K562 (cell line): ENCODE measurements at regions not wholly inside any gene's neighbourhood (a gene's known extent, or its start where the extent isn't known, plus 50 kb on each side); places are given as distances from the start of the nearest gene placed in this dataset.
A peak's percentile ranks its signal among the peaks of the same experiment; 100 is the strongest.

ENCODE experiments used
- ATAC-seq: fragments of 200-7000 bp; cut with Tn5 transposase; 3 replicates; pipeline ENCODE4 v1.9.1; 2020; ENCODE audit warnings: moderate library complexity
- BruUV-seq: library from RNA; stranded (reverse); fragments of 400-500 nt; replicated peaks from 2 replicates; lab custom pipeline; 2021; lab: Mats Ljungman, UMichigan
- CTCF ChIA-PET: fragments of 300-600 bp; formaldehyde crosslinking; extraction: SDS; loops from one replicate; lab custom pipeline; 2021; ENCODE audit warnings: low intra/inter-chr PET ratio; lab: Yijun Ruan, JAX
- POLR2A ChIA-PET: fragments of 300-600, 350-650 bp; sonication (Branson Sonifier 250); formaldehyde crosslinking; extraction: SDS; loops from one replicate; lab custom pipeline; 2021; ENCODE audit warnings: antibody characterized with exemption, inconsistent platforms; lab: Yijun Ruan, JAX
- DNase-seq, 4 experiments: peaks; one replicate each; pipeline versions ENCODE4 v3.0.0 to v3.0.0-alpha.2; 2011 to 2018; ENCODE audit warnings: low spot score in 3 of 4, mixed read lengths in 3 of 4; ENCODE audit errors: extremely low read depth in 1 of 4
- FAIRE-seq: peaks from 2 replicates; lab custom pipeline; 2011; peaks lifted over from hg19 to GRCh38; lab: Jason Lieb, UNC
- H2AFZ ChIP-seq: 2 replicates; pipeline ENCODE4 v1.6.0; 2011; ENCODE audit warnings: low read depth, low read length, control low read depth, inconsistent platforms
- H3K27ac ChIP-seq: fragments of 200-600 bp; 3 replicates; pipeline ENCODE4 v1.8.0; 2011; ENCODE audit warnings: low read depth, mild to moderate bottlenecking, control low read depth, inconsistent platforms, low read length, moderate library complexity, mixed read lengths; ENCODE audit errors: extremely low read depth
- H3K27me3 ChIP-seq, 2 experiments: fragments of 300-600 bp in 1 of 2; 2 replicates in 1 of 2; 3 replicates in 1 of 2; pipeline versions ENCODE4 v1.6.0 to v1.8.0; 2011; ENCODE audit warnings: inconsistent platforms in 2 of 2, low read length in 2 of 2, mild to moderate bottlenecking in 1 of 2, mixed read lengths in 1 of 2, moderate library complexity in 1 of 2; ENCODE audit not compliant: control insufficient read depth in 2 of 2, insufficient read depth in 2 of 2
- H3K36me3 ChIP-seq: fragments of 300-600 bp; 3 replicates; pipeline ENCODE4 v1.8.0; 2011; ENCODE audit warnings: mild to moderate bottlenecking, low read length, inconsistent platforms; ENCODE audit not compliant: control insufficient read depth, insufficient read depth
- H3K4me1 ChIP-seq, 2 experiments: fragments of 200-600 bp in 1 of 2; replicated peaks in 1 of 2; 2 replicates in 1 of 2; 3 replicates in 1 of 2; pipeline versions ENCODE4 v1.5.1 to v1.8.0; 2011; ENCODE audit warnings: inconsistent platforms in 2 of 2, low read length in 2 of 2, mild to moderate bottlenecking in 1 of 2, mixed read lengths in 1 of 2, moderate library complexity in 1 of 2; ENCODE audit not compliant: control insufficient read depth in 2 of 2, insufficient read depth in 2 of 2
- H3K4me2 ChIP-seq: 2 replicates; pipeline ENCODE4 v1.6.1; 2011; ENCODE audit warnings: low read length, control low read depth, inconsistent platforms, mixed read lengths; ENCODE audit not compliant: insufficient read depth
- H3K4me3 ChIP-seq: fragments of 200-600 bp; sonication (generic), shearing (Covaris generic); 2 replicates; pipeline ENCODE4 v1.5.1; 2016; ENCODE audit warnings: control low read depth, inconsistent platforms
- H3K79me2 ChIP-seq: fragments of 200-600 bp; 3 replicates; pipeline ENCODE4 v1.8.0; 2011; ENCODE audit warnings: low read length, inconsistent platforms; ENCODE audit not compliant: control insufficient read depth, insufficient read depth
- H3K9ac ChIP-seq, 2 experiments: 2 replicates each; pipeline versions ENCODE4 v1.6.0 to v1.6.1; 2011; ENCODE audit warnings: low read depth in 2 of 2, low read length in 2 of 2, control low read depth in 1 of 2, inconsistent platforms in 1 of 2, mild to moderate bottlenecking in 1 of 2, mixed read lengths in 1 of 2; ENCODE audit not compliant: insufficient read depth in 1 of 2
- H3K9me1 ChIP-seq: one replicate; pipeline ENCODE4 v1.6.0; 2011; ENCODE audit warnings: inconsistent platforms, mild to moderate bottlenecking, low read length, moderate library complexity; ENCODE audit not compliant: control insufficient read depth, insufficient read depth
- H3K9me3 ChIP-seq: replicated peaks from 2 replicates; pipeline ENCODE4 v1.5.1; 2011; ENCODE audit warnings: low read depth, low read length, inconsistent platforms; ENCODE audit not compliant: control insufficient read depth, insufficient read depth
- H4K20me1 ChIP-seq: replicated peaks from 2 replicates; pipeline ENCODE4 v1.6.1; 2011; ENCODE audit warnings: low read length, inconsistent platforms, mixed read lengths; ENCODE audit not compliant: control insufficient read depth, insufficient read depth
- BDP1 ChIP-seq: IDR thresholded peaks from 3 replicates; pipeline ENCODE4 v1.6.1; 2011; ENCODE audit not compliant: insufficient read length, insufficient read depth
- CBX3 ChIP-seq, 2 experiments: IDR thresholded peaks; 1 replicate in 1 of 2; 2 replicates in 1 of 2; pipeline ENCODE4 v1.6.1; 2012; ENCODE audit warnings: inconsistent platforms in 2 of 2, low read length in 2 of 2, borderline replicate concordance in 1 of 2, control low read depth in 1 of 2
- CEBPB ChIP-seq: fragments of 450-650 bp; IDR thresholded peaks from 2 replicates; pipeline ENCODE4 v1.6.1; 2016; ENCODE audit warnings: missing genetic modification characterization, missing compliant biosample characterization
- LCOR ChIP-seq: sonication (generic); formaldehyde crosslinking; IDR thresholded peaks from 2 replicates; pipeline ENCODE4 v1.8.0; 2022; ENCODE audit warnings: mild to moderate bottlenecking, missing genetic modification reagents
- MAZ ChIP-seq, 2 experiments: fragments of 450-650 bp in 1 of 2; sonication (generic) in 1 of 2; formaldehyde crosslinking; IDR thresholded peaks in 1 of 2; conservative IDR thresholded peaks in 1 of 2; 2 replicates each; pipeline versions ENCODE4 v1.4.0 to v1.5.0; 2020; ENCODE audit warnings: mild to moderate bottlenecking in 1 of 2, missing genetic modification reagents in 1 of 2
- MCM2 ChIP-seq: fragments of 450-650 bp; IDR thresholded peaks from 2 replicates; pipeline ENCODE4 v1.6.1; 2017; ENCODE audit warnings: low read depth, mild to moderate bottlenecking
- MCM3 ChIP-seq: fragments of 450-650 bp; IDR thresholded peaks from 2 replicates; pipeline ENCODE4 v1.6.1; 2016
- MYBL2 ChIP-seq, 2 experiments: fragments of 450-650 bp in 1 of 2; sonication (generic) in 1 of 2; formaldehyde crosslinking in 1 of 2; IDR thresholded peaks; 2 replicates each; pipeline versions ENCODE4 v1.6.1 to v1.8.1; 2017 to 2022; ENCODE audit warnings: borderline replicate concordance in 1 of 2, inconsistent platforms in 1 of 2, low read depth in 1 of 2, mild to moderate bottlenecking in 1 of 2, missing genetic modification reagents in 1 of 2, moderate library complexity in 1 of 2
- NR1H2 ChIP-seq: sonication (generic); formaldehyde crosslinking; IDR thresholded peaks from 2 replicates; pipeline ENCODE4 v1.4.0; 2020; ENCODE audit warnings: mild to moderate bottlenecking, missing genetic modification reagents
- PTBP1 ChIP-seq: fragments of 200-400 bp; formaldehyde crosslinking; IDR thresholded peaks from 2 replicates; pipeline ENCODE4 v1.6.1; 2017; ENCODE audit warnings: low read depth, low read length
- RBM22 ChIP-seq: fragments of 200-400 bp; formaldehyde crosslinking; IDR thresholded peaks from 2 replicates; pipeline ENCODE4 v1.6.1; 2018; ENCODE audit warnings: low read length, low read depth; ENCODE audit not compliant: poor library complexity, severe bottlenecking
- SMARCA4 ChIP-seq: fragments of 450-650 bp; IDR thresholded peaks from 2 replicates; pipeline ENCODE4 v1.6.1; 2016
- SPI1 ChIP-seq: IDR thresholded peaks from 2 replicates; pipeline ENCODE4 v1.6.1; 2011; ENCODE audit warnings: low read depth, low read length, control low read depth, borderline replicate concordance
- WGBS: fragments of 100-300 bp; shearing (Covaris generic); methylation state at CpG from one replicate; pipeline ENCODE4 v1.1.6; 2016; ENCODE audit warnings: low coverage, mixed read lengths; ENCODE audit not compliant: insufficient coverage; ENCODE audit errors: missing lambda C conversion rate; 5-methylcytosine and 5-hydroxymethylcytosine counted together
- in situ Hi-C: fragments of 300-500 bp; cut with MboI; formaldehyde crosslinking; loops from 4 replicates; pipeline ENCODE4 v1.15.0; 2018; ENCODE audit warnings: inconsistent platforms, mixed read lengths
- intact Hi-C: fragments of 100-400 bp; cut with micrococcal nuclease; formaldehyde crosslinking; loops from 2 replicates; pipeline ENCODE4 v1.14.2; 2022
- TF ChIP-seq, protein P1 (sequence below): IDR thresholded peaks from 2 replicates; pipeline ENCODE4 v1.6.1; 2012; ENCODE audit warnings: low read depth, low read length, improper control_type of control experiment, borderline replicate concordance
- TF ChIP-seq, protein P2 (sequence below): fragments of 250-450 bp; sonication (Bioruptor Pico); IDR thresholded peaks from 2 replicates; pipeline ENCODE4 v1.9.0; 2021; ENCODE audit warnings: mild to moderate bottlenecking, inconsistent platforms
- TF ChIP-seq, protein P3 (sequence below): fragments of 250-450 bp; sonication (Bioruptor Pico); IDR thresholded peaks from 2 replicates; pipeline ENCODE4 v1.5.0; 2020; ENCODE audit warnings: mild to moderate bottlenecking, borderline replicate concordance

DNA sequence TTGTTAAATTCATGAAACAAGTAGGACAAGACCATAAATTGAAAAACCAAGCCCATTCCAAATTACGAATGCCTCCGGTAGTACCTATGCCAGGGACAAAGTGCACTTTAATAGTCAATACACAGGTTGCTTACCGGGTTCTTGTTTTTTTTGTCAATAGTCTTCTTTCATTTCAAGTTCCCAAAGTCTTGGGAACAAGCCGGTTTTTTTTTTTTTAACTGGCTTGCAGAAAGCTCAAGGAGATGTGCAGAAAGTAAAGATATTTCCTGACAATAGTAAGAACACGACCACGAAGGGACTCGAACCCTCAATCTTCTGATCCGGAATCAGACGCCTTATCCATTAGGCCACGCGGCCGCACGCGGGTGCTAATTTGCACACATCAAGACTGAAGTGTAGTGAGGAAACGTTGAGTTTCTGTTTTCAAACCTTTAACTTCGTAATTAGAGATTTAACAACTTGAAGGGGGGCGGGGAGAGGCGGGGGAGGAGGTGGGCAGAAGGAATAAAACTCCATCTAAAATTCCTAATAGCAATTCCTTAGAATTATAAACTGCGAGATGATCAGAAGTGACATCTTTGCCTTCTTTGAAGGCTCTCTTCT, 181.0 kb downstream of the TRIM27 start:
- H3K79me2 ChIP-seq = no peaks in the 10 kb centered on the region
- no peaks in the 10 kb centered on the region for H3K9me1 ChIP-seq
- no TSS peak for BruUV-seq
- DNase-seq (peak; percentile 44 to 97 (median 56)), FAIRE-seq (peak; percentile 61), ATAC-seq (peak; percentile 61)
- no peaks in the 10 kb centered on the region for H3K9me3 ChIP-seq
- H3K27me3 ChIP-seq = no peaks in the 10 kb centered on the region
- H3K9ac ChIP-seq = peak overlapping the region in 1 of 2 experiments; percentile 78; a peak in 2 of 4 replicates
- no peaks in the 10 kb centered on the region for H4K20me1 ChIP-seq
- in situ Hi-C loops (no loop called here), intact Hi-C loops (loop anchor here (2.0 to 10.0 kb wide), 3 partner anchors 14 to 908 kb away; a partner anchor contains a TSS)
- peak overlapping the region; percentile 91 for H3K4me2 ChIP-seq
- peak overlapping the region; percentile 75 for H3K27ac ChIP-seq
- H2AFZ ChIP-seq = peak overlapping the region; percentile 95
- peak overlapping the region; percentile 53 for H3K4me3 ChIP-seq
- peaks cover 4 to 18% of the 10 kb centered on the region in 2 experiments; a peak in 3 of 5 replicates for H3K4me1 ChIP-seq
- ChIA-PET POLR2A (interaction anchor here (0.7 to 3.0 kb wide), 11 partner anchors 9 to 153 kb away, joined by 3 to 19 read pairs (median 4); no protein-coding TSS in a partner anchor), CTCF (interaction anchor here (0.9 kb wide), 1 partner anchor 197 kb away, joined by 4 read pairs; no protein-coding TSS in a partner anchor)
- H3K36me3 ChIP-seq = no peaks in the 10 kb centered on the region
- WGBS = under 1% methylated on average over 19 of the region's 19 CpGs
- no peak for TF ChIP-seq LCOR
- TF ChIP-seq MCM3 = no peak
- TF ChIP-seq PTBP1 = no peak
- TF ChIP-seq SPI1 = no peak
- no peak for TF ChIP-seq MCM2
- peak in 1 of 2 experiments; percentile 80; a peak in 1 of 3 replicates for TF ChIP-seq CBX3 (IDR thresholded peaks at IDR 0.05; ENCODE audit: borderline replicate concordance in 1 of 2, low read length in 2 of 2)
- peak; percentile 58 for TF ChIP-seq BDP1
- TF ChIP-seq, protein P1, sequence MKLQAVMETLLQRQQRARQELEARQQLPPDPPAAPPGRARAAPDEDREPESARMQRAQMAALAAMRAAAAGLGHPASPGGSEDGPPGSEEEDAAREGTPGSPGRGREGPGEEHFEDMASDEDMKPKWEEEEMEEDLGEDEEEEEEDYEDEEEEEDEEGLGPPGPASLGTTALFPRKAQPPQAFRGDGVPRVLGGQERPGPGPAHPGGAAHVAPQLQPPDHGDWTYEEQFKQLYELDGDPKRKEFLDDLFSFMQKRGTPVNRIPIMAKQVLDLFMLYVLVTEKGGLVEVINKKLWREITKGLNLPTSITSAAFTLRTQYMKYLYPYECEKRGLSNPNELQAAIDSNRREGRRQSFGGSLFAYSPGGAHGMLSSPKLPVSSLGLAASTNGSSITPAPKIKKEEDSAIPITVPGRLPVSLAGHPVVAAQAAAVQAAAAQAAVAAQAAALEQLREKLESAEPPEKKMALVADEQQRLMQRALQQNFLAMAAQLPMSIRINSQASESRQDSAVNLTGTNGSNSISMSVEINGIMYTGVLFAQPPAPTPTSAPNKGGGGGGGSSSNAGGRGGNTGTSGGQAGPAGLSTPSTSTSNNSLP = peak; percentile 85
- TF ChIP-seq, protein P2, sequence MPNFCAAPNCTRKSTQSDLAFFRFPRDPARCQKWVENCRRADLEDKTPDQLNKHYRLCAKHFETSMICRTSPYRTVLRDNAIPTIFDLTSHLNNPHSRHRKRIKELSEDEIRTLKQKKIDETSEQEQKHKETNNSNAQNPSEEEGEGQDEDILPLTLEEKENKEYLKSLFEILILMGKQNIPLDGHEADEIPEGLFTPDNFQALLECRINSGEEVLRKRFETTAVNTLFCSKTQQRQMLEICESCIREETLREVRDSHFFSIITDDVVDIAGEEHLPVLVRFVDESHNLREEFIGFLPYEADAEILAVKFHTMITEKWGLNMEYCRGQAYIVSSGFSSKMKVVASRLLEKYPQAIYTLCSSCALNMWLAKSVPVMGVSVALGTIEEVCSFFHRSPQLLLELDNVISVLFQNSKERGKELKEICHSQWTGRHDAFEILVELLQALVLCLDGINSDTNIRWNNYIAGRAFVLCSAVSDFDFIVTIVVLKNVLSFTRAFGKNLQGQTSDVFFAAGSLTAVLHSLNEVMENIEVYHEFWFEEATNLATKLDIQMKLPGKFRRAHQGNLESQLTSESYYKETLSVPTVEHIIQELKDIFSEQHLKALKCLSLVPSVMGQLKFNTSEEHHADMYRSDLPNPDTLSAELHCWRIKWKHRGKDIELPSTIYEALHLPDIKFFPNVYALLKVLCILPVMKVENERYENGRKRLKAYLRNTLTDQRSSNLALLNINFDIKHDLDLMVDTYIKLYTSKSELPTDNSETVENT (CRISPR knock-in tag) = no peak
- TF ChIP-seq NR1H2 = no peak
- no peak; the same call in 1 of the 2 replicates for TF ChIP-seq MYBL2 (IDR thresholded peaks at IDR 0.05; ENCODE audit: low read depth)
- no peak for TF ChIP-seq MYBL2 (CRISPR knock-in tag; IDR thresholded peaks at IDR 0.05; ENCODE audit: borderline replicate concordance)
- TF ChIP-seq MAZ (CRISPR knock-in tag; conservative IDR thresholded peaks at IDR 0.05 in 1 of 2, IDR thresholded peaks at IDR 0.05 in 1 of 2) = peak in 1 of 2 experiments; percentile 77; a peak in 2 of 4 replicates
- no peak for TF ChIP-seq RBM22
- TF ChIP-seq, protein P3, sequence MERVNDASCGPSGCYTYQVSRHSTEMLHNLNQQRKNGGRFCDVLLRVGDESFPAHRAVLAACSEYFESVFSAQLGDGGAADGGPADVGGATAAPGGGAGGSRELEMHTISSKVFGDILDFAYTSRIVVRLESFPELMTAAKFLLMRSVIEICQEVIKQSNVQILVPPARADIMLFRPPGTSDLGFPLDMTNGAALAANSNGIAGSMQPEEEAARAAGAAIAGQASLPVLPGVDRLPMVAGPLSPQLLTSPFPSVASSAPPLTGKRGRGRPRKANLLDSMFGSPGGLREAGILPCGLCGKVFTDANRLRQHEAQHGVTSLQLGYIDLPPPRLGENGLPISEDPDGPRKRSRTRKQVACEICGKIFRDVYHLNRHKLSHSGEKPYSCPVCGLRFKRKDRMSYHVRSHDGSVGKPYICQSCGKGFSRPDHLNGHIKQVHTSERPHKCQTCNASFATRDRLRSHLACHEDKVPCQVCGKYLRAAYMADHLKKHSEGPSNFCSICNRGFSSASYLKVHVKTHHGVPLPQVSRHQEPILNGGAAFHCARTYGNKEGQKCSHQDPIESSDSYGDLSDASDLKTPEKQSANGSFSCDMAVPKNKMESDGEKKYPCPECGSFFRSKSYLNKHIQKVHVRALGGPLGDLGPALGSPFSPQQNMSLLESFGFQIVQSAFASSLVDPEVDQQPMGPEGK (CRISPR knock-in tag) = no peak
- no peak for TF ChIP-seq SMARCA4
- TF ChIP-seq CEBPB (tag) = no peak
